GM18520 (cell line): ENCODE measurements at regions not wholly inside any gene's neighbourhood (a gene's known extent, or its start where the extent isn't known, plus 50 kb on each side); places are given as distances from the start of the nearest gene placed in this dataset.

Experiments
- ATAC-seq: cut with Tn5 transposase; IDR thresholded peaks from one replicate; pipeline ENCODE4 v1.9.1; 2021; ENCODE audit not compliant: unreplicated experiment

- ATAC-seq, result no peak
Measured at GRCh38 chr3:98969295-98969694, 67.8 kb upstream of the DCBLD2 start.

DNA sequence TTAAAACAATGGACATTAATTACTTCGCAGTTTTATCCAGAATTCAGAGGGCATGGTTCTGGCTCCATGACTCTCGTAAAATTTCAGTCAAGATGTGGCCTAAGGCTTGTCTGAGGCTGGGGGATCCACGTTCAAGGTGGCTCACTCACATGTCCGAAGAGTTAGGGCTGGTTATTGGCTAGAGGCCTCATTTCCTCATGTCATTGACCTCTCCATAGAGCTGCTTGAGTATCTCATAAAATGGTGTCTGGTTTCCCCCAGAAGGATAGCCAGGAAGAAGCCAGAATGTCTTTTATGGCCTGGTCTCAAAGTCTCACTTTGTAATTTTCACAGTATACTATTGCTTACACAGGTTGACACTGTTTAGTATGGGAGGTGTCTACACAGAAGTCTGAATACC is 67.3 kb upstream of the DCBLD2 start:
- ATAC-seq, result no peak

DNA sequence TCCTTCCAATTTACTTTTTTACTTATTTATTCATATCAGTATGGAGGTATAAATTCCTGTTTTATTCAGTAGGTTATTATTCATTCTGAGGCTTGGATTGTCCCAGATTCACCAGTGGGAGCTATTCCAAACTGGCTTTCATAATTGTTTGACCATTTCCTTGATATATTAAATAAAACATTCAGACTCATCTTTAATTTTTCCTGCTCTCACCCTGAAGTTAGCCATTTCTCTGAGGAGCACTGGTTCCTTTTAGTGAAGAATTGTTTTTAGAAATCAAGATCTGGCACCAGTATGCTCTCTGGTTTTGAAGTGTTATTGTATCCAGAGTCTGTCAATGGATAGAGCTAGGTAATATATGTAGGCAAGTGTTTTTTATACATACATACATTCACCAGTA is 66.9 kb upstream of the DCBLD2 start:
- no peak for ATAC-seq

GRCh38 chr3:98967758-98968157 is 66.3 kb upstream of the DCBLD2 start:
- no peak for ATAC-seq

GRCh38 chr3:98966862-98967546 is 65.5 kb upstream of the DCBLD2 start:
- no peak for ATAC-seq

GRCh38 chr3:98966434-98966833 is 64.9 kb upstream of the DCBLD2 start:
- no peak for ATAC-seq

- no peak for ATAC-seq
Measured at GRCh38 chr3:98964784-98965183, 63.3 kb upstream of the DCBLD2 start.

DNA sequence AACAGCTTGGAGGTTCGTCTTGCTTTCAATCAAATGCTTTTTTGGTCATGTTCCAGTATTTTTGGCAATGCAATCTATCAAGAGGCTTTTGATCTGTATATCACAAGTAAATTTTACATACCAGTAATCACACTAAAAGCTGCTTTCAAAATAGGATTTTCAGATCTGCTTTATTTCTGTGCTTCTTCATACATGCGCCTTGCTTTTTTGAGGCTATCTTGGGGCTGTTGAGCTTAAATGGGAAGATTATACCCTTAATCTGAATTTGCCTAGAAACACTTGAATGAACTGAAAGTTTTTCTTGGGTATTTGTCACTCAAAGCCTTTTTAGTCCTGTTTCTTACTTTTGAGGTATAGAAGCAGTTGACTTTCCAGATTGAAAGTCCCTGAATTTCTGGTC is 62.1 kb upstream of the DCBLD2 start:
- no peak for ATAC-seq

GRCh38 chr3:98962951-98963350 is 61.5 kb upstream of the DCBLD2 start:
- ATAC-seq, result no peak

GRCh38 chr3:98962189-98962930 is 60.9 kb upstream of the DCBLD2 start:
- ATAC-seq, result no peak

DNA sequence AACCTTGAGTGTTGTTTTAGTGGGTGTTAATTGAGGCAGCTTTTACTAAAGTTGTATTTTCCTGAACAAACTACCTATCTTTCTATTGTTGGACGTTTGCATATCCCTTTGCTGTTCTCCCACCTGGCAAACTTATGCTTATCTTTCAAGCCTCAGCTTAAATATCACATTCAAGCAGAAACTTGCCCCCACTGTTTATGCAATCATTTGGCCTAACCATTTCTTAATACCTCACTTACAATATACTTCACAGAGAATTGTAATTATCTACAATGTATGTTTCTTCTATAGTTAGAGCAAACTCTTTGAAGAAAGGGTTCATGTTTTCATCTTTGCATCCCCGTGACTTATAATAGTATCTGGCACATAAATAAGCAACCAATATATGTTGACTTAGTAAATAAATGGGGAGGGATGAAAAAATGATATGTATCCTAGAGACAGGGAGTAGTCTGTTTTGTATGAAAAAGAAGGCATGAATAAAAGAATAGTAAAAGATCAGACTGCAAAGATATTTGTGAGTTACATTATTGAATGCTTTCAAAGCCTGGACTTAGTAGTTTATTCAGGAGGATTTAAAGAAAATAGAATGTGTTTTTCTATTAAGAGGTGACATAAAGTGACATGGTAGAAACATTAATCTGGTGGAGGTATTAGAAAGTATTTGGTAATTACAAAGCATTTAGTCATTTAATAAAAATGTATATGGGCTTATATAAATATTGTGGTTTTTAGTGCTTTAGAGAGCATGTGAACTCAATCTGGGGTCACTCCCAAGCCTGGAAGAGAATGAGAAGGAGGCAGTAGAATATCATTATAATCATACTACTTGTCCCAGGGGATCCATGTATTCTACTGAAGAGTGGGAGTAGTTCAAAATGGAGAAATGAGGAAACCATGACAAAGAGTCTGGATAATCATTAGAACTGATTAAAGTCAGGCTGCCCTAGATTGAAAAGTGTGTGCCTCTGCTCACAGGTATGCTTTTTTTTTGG is 60.0 kb upstream of the DCBLD2 start:
- no peak for ATAC-seq

DNA sequence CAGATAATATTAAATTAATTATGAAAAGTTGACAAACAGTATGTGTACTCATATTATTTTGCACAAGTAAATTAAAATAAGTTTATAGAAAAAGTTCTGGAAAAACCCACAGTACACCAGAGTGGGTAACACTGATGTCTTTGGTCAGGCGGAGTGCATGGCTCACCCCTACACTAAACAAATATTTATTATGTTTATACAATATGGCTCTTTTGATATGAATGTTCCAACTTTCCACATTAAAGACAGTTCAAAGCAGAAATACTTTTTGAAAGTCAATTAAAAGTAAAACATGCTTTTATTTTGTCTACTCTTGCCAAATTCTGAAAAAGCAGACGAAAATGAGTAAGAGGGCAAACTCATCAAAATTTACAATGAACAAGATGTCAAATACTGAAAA is 56.2 kb upstream of the DCBLD2 start:
- ATAC-seq, result no peak

DNA sequence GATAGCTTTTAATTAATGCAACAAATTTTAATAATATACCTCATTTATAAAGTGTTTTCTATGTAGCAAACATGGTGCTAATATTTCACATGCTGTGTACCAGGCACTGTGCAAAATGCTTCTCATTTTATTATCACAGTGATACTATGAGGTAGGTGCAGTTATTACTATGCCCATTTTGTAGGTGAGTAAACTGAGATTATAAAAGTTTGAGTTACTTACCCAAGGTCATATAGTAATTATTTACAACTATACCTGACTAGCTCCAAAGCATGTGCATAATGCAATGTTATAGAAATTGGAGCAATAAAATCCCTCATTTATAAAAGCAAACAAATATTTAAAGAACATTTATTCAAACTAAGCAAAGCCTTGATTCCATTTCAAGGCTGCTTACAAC is 54.5 kb upstream of the DCBLD2 start:
- ATAC-seq, result no peak

GRCh38 chr3:98954791-98955604 is 53.5 kb upstream of the DCBLD2 start:
- no peak for ATAC-seq

- no peak for ATAC-seq
Measured at GRCh38 chr3:98954242-98954641, 52.7 kb upstream of the DCBLD2 start.

- ATAC-seq, result no peak
Measured at GRCh38 chr3:98952404-98952803, 50.9 kb upstream of the DCBLD2 start.
